SU-DHL-6 (cell line): ENCODE measurements at regions not wholly inside any gene's neighbourhood (a gene's known extent, or its start where the extent isn't known, plus 50 kb on each side); places are given as distances from the start of the nearest gene placed in this dataset.

ENCODE experiments used
- H2AFZ ChIP-seq: fragments of 200-600 bp; sonication (generic); 2 replicates; pipeline ENCODE4 v1.6.1; 2014; ENCODE audit warnings: low read depth, mild to moderate bottlenecking, moderate library complexity, mixed read lengths, antibody characterized with exemption, low read length; ENCODE audit not compliant: severe bottlenecking
- H3F3A ChIP-seq: fragments of 200-600 bp; shearing (Covaris generic); 2 replicates; pipeline ENCODE4 v1.6.0; 2016; ENCODE audit warnings: antibody characterized with exemption, mild to moderate bottlenecking; ENCODE audit not compliant: insufficient read depth
- H3K27ac ChIP-seq: fragments of 200-600 bp; sonication (generic); 2 replicates; pipeline ENCODE4 v1.5.1; 2016; ENCODE audit warnings: low read depth, mild to moderate bottlenecking, low read length, moderate library complexity, mixed read lengths
- H3K27me3 ChIP-seq: fragments of 200-600 bp; sonication (generic), shearing (Covaris generic); 2 replicates; pipeline ENCODE4 v1.6.0; 2014; ENCODE audit warnings: mild to moderate bottlenecking, low read length
- H3K36me3 ChIP-seq: fragments of 200-600 bp; sonication (generic); 2 replicates; pipeline ENCODE4 v1.6.1; 2014; ENCODE audit warnings: mild to moderate bottlenecking, low read length, mixed read lengths
- H3K4me2 ChIP-seq: fragments of 300-600, 200-600 bp; shearing (Covaris generic), sonication (generic); 2 replicates; pipeline ENCODE4 v1.6.0; 2014; ENCODE audit warnings: low read length, low read depth, mild to moderate bottlenecking; ENCODE audit not compliant: poor library complexity, severe bottlenecking
- H3K4me3 ChIP-seq: fragments of 200-600 bp; sonication (generic); 2 replicates; pipeline ENCODE4 v1.5.1; 2014; ENCODE audit warnings: antibody characterized with exemption, low read length, mild to moderate bottlenecking, mixed read lengths; ENCODE audit not compliant: insufficient read depth, poor library complexity, severe bottlenecking
- H3K79me2 ChIP-seq: fragments of 200-600 bp; sonication (generic); 2 replicates; pipeline ENCODE4 v1.6.1; 2014; ENCODE audit warnings: mild to moderate bottlenecking, low read length, moderate library complexity; ENCODE audit not compliant: insufficient read depth
- H3K9ac ChIP-seq: fragments of 200-600 bp; sonication (generic); 2 replicates; pipeline ENCODE4 v1.7.0; 2014; ENCODE audit warnings: mild to moderate bottlenecking, low read length
- H3K9me2 ChIP-seq: fragments of 200-600 bp; sonication (generic); replicated peaks from 2 replicates; pipeline ENCODE4 v1.6.1; 2014; ENCODE audit warnings: low read length; ENCODE audit not compliant: insufficient read depth
- H3K9me3 ChIP-seq: fragments of 200-600 bp; sonication (generic); 2 replicates; pipeline ENCODE4 v1.6.1; 2014; ENCODE audit warnings: low read length, mixed read lengths; ENCODE audit not compliant: insufficient read depth
- H4K20me1 ChIP-seq: fragments of 200-600 bp; sonication (generic); 2 replicates; pipeline ENCODE4 v1.6.1; 2014; ENCODE audit warnings: low read depth, mild to moderate bottlenecking, antibody characterized with exemption, low read length, moderate library complexity, mixed read lengths
- CTCF ChIP-seq: fragments of 200-600 bp; sonication (generic); IDR thresholded peaks from one replicate; pipeline ENCODE4 v1.5.1; 2017; ENCODE audit warnings: antibody characterized with exemption, mild to moderate bottlenecking, low read length, moderate library complexity; ENCODE audit not compliant: insufficient read depth, poor library complexity, severe bottlenecking
- EZH2phosphoT487 ChIP-seq: fragments of 200-600 bp; sonication (generic), shearing (Covaris generic); conservative IDR thresholded peaks from 2 replicates; pipeline ENCODE4 v1.6.1; 2018; ENCODE audit warnings: mild to moderate bottlenecking, antibody characterized with exemption, low read length, moderate library complexity, mixed read lengths

DNA sequence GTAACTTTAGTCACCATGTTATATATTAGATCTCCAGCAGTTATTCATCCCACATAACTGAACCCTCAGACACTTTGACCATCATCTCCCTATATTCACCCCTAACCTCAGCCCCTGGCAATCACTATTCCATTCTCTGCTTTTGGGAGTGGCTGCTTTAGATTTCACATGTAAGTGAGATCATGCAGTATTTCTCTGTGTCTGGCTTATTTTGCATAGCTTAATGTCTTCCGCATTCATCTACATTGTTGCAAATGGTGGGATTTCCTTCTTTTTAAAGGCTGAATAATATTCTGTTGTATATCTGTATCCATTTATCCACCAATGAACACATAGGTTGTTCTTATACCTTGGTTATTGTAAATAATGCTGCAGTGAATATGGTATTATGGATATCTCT lies 411.6 kb upstream of the ZEB2 start:
- Histone ChIP-seq H3F3A (no peaks in the 10 kb centered on the region), H3K9me2 (no peaks in the 10 kb centered on the region), H3K36me3 (no peaks in the 10 kb centered on the region), H4K20me1 (no peaks in the 10 kb centered on the region), H3K79me2 (no peaks in the 10 kb centered on the region), H2AFZ (no peak overlapping the region), H3K9ac (no peak overlapping the region), H3K9me3 (0 out of 2 replicates have a peak, but pooled peaks cover 5% of the 10 kb centered on the region), H3K4me2 (no peak overlapping the region), H3K27ac (no peak overlapping the region), H3K27me3 (no peaks in the 10 kb centered on the region), H3K4me3 (no peak overlapping the region)
- TF ChIP-seq CTCF (no peak), EZH2phosphoT487 (no peak)

- no peak overlapping the region for H3K27ac ChIP-seq
- H3F3A ChIP-seq: no peaks in the 10 kb centered on the region
- TF ChIP-seq CTCF (no peak), EZH2phosphoT487 (no peak)
- no peak overlapping the region for H3K9ac ChIP-seq
- H3K36me3 ChIP-seq: no peaks in the 10 kb centered on the region
- H3K79me2 ChIP-seq: no peaks in the 10 kb centered on the region
- H3K4me2 ChIP-seq: no peak overlapping the region
- no peak overlapping the region for H3K4me3 ChIP-seq
- H3K9me2 ChIP-seq: no peaks in the 10 kb centered on the region
- no peaks in the 10 kb centered on the region for H3K27me3 ChIP-seq
- H3K9me3 ChIP-seq: 0 out of 2 replicates have a peak, but pooled peaks cover 5% of the 10 kb centered on the region
- no peaks in the 10 kb centered on the region for H4K20me1 ChIP-seq
- no peak overlapping the region for H2AFZ ChIP-seq
These were observed 407.5 kb upstream of the ZEB2 start for GRCh38 chr2:144927429-144927828.

- Histone ChIP-seq H3F3A (no peaks in the 10 kb centered on the region), H3K4me2 (no peak overlapping the region), H3K27me3 (no peaks in the 10 kb centered on the region), H3K27ac (no peak overlapping the region), H3K4me3 (no peak overlapping the region), H2AFZ (no peak overlapping the region), H4K20me1 (no peaks in the 10 kb centered on the region), H3K9ac (no peak overlapping the region), H3K79me2 (no peaks in the 10 kb centered on the region), H3K9me3 (0 out of 2 replicates have a peak, but pooled peaks cover 5% of the 10 kb centered on the region), H3K36me3 (no peaks in the 10 kb centered on the region), H3K9me2 (no peaks in the 10 kb centered on the region)
- TF ChIP-seq EZH2phosphoT487 (no peak), CTCF (no peak)
These were observed 406.0 kb upstream of the ZEB2 start for GRCh38 chr2:144925886-144926285.
